Peyer's patch (tissue), 4 donors: ENCODE measurements at regions not wholly inside any gene's neighbourhood (a gene's known extent, or its start where the extent isn't known, plus 50 kb on each side); places are given as distances from the start of the nearest gene placed in this dataset.

Experiments used
- DNase-seq, 3 donors: peaks; one replicate each; pipeline ENCODE4 v3.0.0-alpha.2; 2017 to 2019
- H3K27ac ChIP-seq, 4 donors: fragments of 200-600 bp; sonication (generic); one replicate each; pipeline ENCODE4 v1.5.1; 2016 to 2019
- H3K27me3 ChIP-seq, 2 donors: fragments of 200-600 bp; sonication (generic); one replicate each; pipeline ENCODE4 v1.5.1; 2019
- H3K36me3 ChIP-seq, 3 donors: fragments of 200-600 bp; sonication (generic); one replicate each; pipeline ENCODE4 v1.5.1; 2016 to 2019
- H3K4me1 ChIP-seq, 4 donors: fragments of 200-600 bp; sonication (generic); one replicate each; pipeline ENCODE4 v1.5.1; 2016 to 2019
- H3K4me3 ChIP-seq, 4 donors: fragments of 200-600 bp; sonication (generic); 1 replicate in 3 of 4; 2 replicates in 1 of 4; pipeline ENCODE4 v1.5.1; 2016 to 2019; ENCODE audit warnings: mild to moderate bottlenecking in 1 of 4
- H3K9me3 ChIP-seq, 4 donors: fragments of 200-600 bp; sonication (generic); one replicate each; pipeline ENCODE4 v1.5.1; 2016 to 2019; ENCODE audit warnings: mild to moderate bottlenecking in 1 of 4
- POLR2A ChIP-seq, 2 donors: fragments of 450-650 bp; IDR thresholded peaks; one replicate each; pipeline ENCODE4 v1.5.1; 2017; ENCODE audit warnings: antibody characterized with exemption in 2 of 2, mild to moderate bottlenecking in 2 of 2, moderate library complexity in 2 of 2
- TF ChIP-seq, protein P1 (sequence below), 6 experiments: fragments of 450-650 bp in 4 of 6; fragments of 200-600 bp in 2 of 6; sonication (generic) in 1 of 6; IDR thresholded peaks; one replicate each; pipeline ENCODE4 v1.5.1; 2017 to 2019; ENCODE audit warnings: antibody characterized with exemption in 6 of 6, mild to moderate bottlenecking in 3 of 6, moderate library complexity in 1 of 6

DNA sequence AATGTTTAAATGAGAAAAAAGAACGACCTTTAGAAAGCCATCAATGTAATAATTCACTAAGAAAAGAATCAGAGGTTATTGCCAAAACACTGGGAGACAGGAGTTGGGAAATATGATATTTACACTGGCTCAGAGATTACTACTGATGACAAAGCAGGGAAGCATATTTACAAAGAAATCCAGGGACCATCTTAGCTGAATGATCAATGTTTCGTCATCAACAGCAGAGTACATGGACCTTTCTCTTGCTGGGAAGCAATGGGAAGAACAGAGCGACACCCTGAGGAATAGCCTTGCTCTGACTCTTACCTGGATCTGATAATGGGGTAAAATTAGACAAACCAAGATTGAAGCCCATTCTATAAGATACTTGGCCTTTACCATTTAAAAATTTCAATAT, 1293.5 kb downstream of the XPNPEP1 start:
- no peaks in the 10 kb centered on the region for H3K9me3 ChIP-seq
- H3K27me3 ChIP-seq: no peaks in the 10 kb centered on the region
- H3K27ac ChIP-seq: no peak overlapping the region
- no peak overlapping the region for H3K4me3 ChIP-seq
- DNase-seq: no peak
- no peaks in the 10 kb centered on the region for H3K36me3 ChIP-seq
- TF ChIP-seq POLR2A (IDR thresholded peaks at IDR 0.05): no peak
- TF ChIP-seq, protein P1, sequence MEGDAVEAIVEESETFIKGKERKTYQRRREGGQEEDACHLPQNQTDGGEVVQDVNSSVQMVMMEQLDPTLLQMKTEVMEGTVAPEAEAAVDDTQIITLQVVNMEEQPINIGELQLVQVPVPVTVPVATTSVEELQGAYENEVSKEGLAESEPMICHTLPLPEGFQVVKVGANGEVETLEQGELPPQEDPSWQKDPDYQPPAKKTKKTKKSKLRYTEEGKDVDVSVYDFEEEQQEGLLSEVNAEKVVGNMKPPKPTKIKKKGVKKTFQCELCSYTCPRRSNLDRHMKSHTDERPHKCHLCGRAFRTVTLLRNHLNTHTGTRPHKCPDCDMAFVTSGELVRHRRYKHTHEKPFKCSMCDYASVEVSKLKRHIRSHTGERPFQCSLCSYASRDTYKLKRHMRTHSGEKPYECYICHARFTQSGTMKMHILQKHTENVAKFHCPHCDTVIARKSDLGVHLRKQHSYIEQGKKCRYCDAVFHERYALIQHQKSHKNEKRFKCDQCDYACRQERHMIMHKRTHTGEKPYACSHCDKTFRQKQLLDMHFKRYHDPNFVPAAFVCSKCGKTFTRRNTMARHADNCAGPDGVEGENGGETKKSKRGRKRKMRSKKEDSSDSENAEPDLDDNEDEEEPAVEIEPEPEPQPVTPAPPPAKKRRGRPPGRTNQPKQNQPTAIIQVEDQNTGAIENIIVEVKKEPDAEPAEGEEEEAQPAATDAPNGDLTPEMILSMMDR (IDR thresholded peaks at IDR 0.05): no peak
- H3K4me1 ChIP-seq: no peaks in the 10 kb centered on the region

- Histone ChIP-seq H3K4me1 (no peaks in the 10 kb centered on the region), H3K27me3 (no peaks in the 10 kb centered on the region), H3K36me3 (no peaks in the 10 kb centered on the region), H3K9me3 (no peaks in the 10 kb centered on the region), H3K27ac (no peak overlapping the region), H3K4me3 (no peak overlapping the region)
- DNase-seq: no peak
- TF ChIP-seq POLR2A (IDR thresholded peaks at IDR 0.05): no peak
- TF ChIP-seq, protein P1 (IDR thresholded peaks at IDR 0.05): no peak
Observed at GRCh38 chr10:108624052-108624451, 1299.3 kb downstream of the XPNPEP1 start.

GRCh38 chr10:108620821-108621534, 1302.3 kb downstream of the XPNPEP1 start:
- Histone ChIP-seq H3K36me3 (no peaks in the 10 kb centered on the region), H3K27me3 (no peaks in the 10 kb centered on the region), H3K9me3 (no peaks in the 10 kb centered on the region), H3K27ac (no peak overlapping the region), H3K4me3 (no peak overlapping the region), H3K4me1 (no peaks in the 10 kb centered on the region)
- no peak for DNase-seq
- no peak for TF ChIP-seq POLR2A (IDR thresholded peaks at IDR 0.05)
- TF ChIP-seq, protein P1 (IDR thresholded peaks at IDR 0.05): no peak

DNA sequence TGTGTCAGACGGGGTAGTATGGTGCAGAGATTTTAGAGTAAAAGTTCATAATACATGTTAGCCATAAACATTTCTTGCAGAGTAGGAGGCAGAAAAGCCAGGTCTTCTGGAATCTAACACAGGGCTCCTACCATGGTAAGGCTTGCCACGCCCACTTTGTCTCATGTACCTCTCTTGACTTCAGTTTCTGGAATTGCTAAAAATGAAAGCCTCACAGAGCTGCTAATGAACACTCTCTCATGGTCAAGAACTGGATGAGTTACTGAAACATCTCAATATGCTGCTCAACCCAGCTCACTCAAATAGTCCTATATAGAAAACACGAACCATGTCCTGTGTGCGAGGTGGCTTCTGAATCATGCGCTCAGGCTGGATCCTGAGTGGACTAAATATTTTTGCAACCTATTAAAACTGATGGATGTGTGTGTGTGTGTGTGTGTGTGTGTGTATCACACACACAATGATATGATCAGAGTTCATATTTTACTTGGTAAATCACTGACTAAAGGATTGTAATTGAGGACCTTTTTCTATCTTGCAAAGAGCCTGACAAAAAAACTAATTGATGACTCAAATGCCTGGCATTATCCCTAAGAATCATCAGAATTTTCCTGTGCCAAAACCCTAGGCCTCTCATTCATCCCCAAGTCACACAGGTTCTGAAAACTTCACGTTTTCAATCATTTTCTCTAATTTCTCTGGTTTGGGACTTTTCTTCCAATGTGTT, 1306.6 kb downstream of the XPNPEP1 start:
- no peaks in the 10 kb centered on the region for H3K9me3 ChIP-seq
- no peak for DNase-seq
- H3K36me3 ChIP-seq: no peaks in the 10 kb centered on the region
- H3K4me3 ChIP-seq: no peak overlapping the region
- no peaks in the 10 kb centered on the region for H3K27me3 ChIP-seq
- no peak overlapping the region for H3K27ac ChIP-seq
- no peaks in the 10 kb centered on the region for H3K4me1 ChIP-seq
- no peak for TF ChIP-seq POLR2A (IDR thresholded peaks at IDR 0.05)
- TF ChIP-seq, protein P1 (IDR thresholded peaks at IDR 0.05): no peak

GRCh38 chr10:108615576-108616320, 1307.6 kb downstream of the XPNPEP1 start:
- H3K27me3 ChIP-seq: no peaks in the 10 kb centered on the region
- H3K4me1 ChIP-seq: no peaks in the 10 kb centered on the region
- H3K9me3 ChIP-seq: no peaks in the 10 kb centered on the region
- H3K4me3 ChIP-seq: no peak overlapping the region
- DNase-seq: no peak
- TF ChIP-seq, protein P1 (IDR thresholded peaks at IDR 0.05): no peak
- TF ChIP-seq POLR2A (IDR thresholded peaks at IDR 0.05): no peak
- H3K27ac ChIP-seq: no peak overlapping the region
- no peaks in the 10 kb centered on the region for H3K36me3 ChIP-seq
